NCI-H748 treated with DMSO at 0.1 percent for 48 hours (cell line): ENCODE measurements at regions not wholly inside any gene's neighbourhood (a gene's known extent, or its start where the extent isn't known, plus 50 kb on each side); places are given as distances from the start of the nearest gene placed in this dataset.

ENCODE experiments used
- DNase-seq: peaks from one replicate; lab custom pipeline; 2025; lab: John Stamatoyannopoulos, UW

DNA sequence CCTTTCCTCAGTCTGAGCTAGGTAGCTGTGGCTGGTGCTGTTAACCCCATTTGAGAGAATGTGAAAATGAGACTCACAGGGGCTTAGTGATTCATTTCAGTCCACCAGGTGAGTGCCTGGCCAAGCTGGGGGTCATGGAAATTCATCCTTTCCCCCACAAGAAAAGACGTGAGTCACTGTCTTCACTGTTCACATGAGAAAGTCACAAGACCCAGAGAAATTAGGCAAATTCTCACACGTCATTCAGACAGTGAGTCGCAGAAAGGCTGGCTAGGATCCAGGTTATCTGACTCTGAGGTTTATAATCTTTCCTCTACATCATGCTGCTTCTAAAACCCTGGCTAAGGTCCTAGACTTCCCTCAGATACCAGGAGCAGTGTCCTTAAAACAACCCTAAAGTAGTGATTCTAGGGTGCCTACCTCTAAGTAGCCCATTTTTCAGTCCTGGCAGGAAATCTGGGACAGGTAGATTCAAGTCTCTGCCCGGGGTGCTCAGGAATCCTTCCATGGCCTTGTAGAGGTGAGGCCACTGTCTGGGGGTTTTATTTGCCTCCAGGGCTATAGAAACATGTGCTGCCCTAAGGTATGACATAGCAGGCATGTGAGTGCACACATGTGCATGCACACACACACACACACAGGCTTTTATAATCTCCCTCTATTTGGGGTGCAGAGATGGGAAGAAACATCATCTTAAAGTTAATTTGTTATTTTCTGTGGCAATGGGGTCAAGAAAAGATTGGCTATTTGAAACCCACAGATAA, 427.9 kb upstream of the CELF2 start:
- no peak for DNase-seq

DNA sequence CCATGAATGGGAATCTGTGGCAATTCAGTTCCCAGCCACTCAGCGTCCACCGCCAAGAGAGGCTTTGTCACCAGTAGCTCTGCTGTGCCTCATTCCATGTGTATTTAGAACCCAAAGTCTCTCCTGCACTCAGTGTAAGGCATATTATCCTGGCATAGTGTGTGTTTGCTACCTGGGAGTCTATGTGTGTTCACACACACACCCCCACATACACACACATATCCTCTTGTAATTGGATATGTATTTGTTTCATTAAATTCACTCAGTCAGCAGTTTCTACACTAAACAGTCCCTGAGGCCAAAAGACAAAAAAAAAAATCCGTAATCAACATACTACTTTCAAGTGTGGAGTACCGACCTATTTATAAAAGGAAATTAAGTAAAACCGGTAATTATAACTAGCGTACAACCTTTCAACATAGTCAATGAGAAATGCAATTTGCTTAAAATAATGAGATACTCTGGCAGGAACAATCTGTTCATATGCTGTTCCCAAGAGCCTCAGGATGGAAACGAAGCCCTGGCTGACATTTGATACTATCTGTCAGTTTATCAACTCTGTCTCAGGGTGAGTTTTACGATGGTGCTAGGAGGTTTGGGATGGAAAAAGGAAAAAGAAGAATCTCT, 425.8 kb upstream of the CELF2 start:
- peak; percentile 43 for DNase-seq

DNA sequence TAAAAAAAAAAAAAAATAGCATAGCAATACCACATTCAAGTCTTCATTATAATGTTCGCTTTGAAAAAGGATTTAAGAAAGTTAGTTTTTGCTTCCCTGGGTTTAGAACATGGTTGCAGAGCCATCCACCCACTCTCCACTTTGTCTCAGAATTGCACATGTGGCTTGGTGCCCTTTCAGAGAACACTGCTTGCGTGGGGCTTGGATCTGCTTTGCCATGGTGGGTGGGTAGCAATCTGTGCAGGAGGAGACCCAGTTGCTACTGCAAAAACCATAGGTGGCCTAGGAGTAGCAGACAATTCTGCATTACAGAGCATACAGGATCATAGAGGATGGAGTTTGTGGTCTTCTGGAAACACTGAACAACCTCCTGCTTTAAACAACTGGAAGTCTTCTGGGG, 421.4 kb upstream of the CELF2 start:
- DNase-seq = no peak

DNA sequence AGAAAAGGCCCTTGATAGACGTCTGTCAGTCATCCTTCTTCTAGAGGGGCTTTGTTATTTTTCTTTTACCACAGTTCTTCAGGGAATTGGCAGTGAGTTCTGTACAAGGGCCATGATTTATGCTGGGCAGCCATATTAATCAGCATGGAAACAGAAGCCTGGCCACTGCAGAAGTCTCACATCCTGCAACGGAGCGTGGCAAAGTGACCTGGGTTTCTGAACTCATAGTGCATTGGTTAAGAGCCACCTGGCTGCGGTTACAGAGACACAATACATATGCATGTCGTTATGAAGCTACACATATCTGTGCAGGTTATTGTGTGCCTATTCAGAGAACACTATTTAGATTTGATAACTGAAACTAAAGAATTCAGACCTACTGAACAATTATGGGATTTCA, 419.4 kb upstream of the CELF2 start:
- no peak for DNase-seq

DNA sequence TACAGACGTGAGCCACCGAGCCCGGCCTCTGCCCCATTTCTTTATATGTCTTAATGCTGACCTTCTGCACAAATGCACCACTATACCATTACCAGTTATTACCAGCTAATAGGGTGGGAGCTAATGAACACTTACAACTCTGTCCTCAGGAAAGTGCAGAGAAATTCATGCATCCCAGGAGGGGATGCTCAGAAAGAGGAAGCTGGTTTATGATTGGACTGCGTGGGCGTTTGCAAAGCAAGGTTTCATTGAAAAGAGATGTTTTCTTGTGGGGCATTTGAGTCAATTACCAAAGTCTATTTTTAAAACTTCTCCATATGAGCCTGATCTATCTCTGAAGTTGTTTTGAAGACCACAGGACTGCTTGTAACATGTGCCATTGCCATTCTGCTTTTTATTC, 417.7 kb upstream of the CELF2 start:
- no peak for DNase-seq

DNA sequence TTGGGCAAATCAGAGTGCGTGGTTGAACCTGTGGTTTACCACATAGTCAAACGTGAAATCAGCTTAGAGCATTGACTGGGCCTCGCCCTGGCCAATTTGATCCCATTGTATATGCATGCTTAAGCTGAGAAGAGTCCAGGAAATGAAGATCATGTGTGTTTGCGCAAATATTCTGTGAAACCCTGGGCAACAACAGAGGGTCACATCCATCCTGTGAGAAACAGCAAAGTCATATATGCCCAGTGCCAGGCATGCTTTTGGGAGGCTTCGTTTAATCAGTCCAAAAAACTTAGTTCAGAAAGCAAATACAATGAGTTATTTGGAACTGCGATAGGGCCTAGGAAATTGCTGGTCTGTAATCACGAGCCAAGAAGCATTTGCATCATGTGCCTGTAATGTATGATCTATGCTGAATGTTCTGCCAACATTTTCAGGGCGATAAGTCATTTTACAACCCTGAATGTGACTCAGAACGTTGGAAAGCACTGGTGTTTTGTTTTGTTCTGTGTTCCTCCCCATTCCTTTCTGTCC, 412.1 kb upstream of the CELF2 start:
- no peak for DNase-seq

DNA sequence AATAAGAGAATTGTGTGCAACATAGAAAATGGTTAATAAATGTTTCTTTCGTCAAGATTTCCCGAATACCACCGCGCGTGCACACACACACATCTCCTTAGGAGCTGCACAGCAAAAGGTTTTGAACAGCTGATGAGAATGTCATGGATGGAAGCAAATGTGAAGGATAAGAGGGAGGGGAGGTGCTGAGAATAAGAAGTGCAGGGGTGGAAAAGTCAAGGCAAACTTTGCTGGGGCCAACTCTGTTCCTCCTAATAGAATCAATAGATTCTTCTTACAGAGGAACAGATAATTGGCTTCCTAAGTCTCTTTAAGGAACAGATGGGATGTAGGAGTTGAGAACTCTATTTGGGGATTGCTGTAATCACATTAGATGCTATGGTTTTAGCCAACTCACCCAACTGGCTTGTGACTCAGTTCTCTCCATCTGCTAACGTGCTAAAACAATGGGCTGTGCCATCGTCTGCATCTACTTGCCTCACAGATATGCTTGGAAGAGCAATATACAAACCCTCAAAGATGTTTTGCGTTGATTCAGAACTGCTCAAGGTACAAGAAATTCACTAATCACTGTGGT, 408.2 kb upstream of the CELF2 start:
- DNase-seq = no peak

DNA sequence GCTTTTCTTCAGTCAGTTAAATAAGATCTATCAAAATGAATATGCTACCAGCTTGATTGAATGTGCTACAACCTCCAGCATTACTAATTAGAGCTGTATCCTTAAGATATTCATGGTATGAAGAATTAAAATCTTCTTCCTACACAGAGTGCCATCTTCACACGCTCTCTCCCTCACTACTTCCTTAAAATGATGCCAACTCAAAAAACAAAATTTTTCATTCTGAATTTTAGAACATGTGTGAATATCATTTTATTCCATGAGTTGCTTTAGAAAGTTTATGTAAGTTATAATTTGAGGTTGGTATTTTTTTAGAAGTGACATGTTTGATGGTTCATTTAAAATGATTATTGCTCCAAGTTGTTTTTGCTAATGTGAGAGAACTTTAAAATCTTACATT, 407.5 kb upstream of the CELF2 start:
- no peak for DNase-seq

DNA sequence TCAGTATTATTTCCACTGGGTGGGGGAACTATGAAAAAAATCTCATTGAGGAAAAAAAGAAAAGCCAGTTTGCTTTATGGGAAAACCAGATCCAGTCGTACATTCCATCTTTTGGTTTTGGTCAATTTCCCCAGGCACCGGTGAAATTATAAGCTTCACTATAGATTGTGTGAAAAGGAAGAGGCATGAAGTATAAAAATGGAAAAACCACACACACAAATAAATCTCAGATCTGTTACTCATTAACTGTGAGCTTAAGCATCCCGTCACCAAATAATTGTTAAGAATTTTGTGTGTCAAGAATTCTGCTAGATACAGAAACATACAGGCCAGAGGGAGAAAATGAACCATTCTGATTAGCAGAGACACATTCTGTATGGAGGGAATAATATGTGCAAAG, 405.5 kb upstream of the CELF2 start:
- no peak for DNase-seq

DNA sequence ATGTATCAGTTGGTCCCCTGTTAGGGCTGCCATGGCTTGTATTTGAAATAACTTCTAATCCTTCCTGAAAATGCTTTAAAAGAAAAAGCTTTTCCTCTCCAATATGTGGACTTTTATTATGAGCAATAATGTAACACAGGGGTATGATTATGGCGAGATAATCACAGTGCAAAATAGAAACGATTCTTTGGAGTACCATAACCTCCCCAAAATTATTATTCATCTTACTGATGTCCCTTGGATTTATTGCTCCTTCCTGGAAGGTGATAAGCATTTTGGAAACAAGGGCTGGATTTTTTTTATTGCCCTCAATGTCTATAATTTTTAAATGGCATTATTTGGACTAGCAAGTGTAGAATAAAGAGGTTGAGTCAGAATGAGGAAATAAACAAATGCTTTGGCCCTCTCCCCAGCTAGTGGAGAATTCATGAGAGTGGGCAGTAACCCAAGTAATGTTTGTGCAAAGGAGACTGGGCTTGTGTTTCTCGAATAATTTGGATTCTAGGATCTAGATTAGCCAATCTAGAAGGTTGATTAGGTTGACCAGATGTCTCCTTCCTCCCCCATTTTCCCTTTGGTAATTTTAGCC, 403.9 kb upstream of the CELF2 start:
- no peak for DNase-seq

DNA sequence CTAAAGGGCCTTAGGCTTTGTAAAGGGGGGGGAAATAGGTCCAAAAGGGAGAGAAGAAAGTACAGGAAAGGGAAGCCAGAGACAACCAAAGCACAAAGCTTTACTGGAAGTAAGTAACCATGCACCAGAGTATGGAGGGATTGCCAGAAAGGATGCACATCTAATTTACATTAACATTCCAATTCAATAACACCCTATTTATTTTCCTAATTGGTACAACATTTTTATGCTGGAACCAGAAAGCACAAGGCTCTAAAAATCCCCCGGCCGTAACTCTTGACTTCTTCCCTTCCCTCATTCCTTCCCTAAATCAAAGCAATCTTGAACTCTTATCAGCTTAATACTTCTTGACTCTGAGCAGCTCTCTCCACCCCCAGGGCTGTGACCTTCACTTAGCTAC, 400.0 kb upstream of the CELF2 start:
- no peak for DNase-seq

DNA sequence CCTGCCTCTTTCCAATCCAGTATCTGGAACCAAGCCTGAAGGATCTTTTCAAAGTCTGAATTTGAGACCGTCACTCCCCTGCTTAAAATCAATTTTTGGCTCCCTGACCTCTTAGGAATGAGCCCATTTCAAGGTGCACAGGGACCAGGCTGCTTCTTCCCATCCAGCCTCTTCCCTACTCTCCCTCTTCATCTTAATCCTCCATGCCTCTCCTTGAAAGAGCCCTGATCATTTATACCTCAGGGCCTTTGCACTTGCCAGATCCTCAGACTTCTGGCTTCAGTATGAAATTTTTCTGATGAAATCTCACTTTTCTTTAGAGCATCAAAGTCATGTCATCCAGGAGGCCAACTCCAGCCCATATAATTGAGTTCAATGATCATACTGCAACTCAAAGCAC, 399.5 kb upstream of the CELF2 start:
- DNase-seq = no peak

DNA sequence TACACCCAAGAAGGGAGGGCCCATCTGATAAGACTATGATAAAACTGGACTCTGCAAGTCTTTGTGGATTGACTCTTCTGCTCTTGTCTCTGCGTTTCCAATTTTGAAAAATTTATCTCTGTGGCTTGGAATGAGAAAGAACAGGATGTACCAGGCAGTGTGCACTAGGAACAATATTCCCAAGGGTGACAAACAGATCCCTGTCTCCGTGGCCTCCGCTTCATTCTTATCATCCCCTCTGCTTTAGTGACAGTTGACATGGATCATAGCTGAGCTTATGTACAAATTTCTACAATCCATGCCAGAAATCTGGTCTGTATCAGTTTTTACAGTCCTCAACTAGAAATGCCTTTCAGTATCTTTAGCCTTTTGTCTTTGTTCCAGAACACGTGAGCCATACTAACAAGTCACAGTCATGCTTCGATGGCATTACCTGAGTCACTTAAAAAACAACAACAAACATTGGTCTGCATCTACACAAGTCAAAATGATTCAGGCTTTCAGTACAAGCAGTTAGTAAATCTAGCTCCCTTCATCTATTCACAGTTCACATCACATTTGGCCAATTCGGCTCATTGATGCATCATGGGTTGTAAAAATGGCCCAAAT, 393.6 kb upstream of the CELF2 start:
- no peak for DNase-seq

DNA sequence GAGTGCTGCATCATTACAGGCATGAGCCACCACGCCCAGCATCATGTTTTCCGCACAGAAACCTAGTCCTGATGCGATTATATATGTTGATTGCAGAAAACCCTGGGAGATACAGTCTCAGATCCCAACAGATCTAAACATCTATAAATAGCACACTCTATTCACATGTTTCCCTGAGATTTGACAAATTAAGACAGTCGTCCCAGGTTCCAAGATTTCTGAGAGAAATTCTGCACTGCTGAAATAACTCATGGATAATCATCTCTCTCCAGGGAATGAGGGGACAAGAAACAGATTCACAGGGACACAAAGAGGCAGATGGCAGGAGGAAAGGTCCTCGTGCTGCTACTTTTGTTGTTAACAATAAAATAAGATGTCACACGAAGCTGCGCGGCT, 393.1 kb upstream of the CELF2 start:
- DNase-seq = no peak

DNA sequence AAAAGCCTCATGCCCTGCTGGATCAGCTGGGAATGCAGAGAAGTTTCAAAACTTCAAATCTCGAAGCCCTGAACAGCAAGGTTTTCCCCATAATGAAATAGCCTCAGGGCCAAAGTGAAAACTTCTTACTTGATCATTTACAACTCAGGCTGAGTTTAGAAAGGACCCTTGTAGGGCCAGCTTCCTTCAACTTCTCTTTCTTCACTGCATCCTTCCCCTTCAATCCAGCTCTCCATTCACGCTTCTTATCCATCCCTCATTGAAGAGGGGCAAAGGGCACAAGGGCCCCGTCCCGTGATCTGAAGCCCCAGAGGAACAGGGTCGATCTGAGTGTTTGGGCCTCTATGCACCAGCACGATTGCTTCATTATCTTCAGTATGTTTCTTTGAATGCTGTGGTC, 392.2 kb upstream of the CELF2 start:
- no peak for DNase-seq

DNA sequence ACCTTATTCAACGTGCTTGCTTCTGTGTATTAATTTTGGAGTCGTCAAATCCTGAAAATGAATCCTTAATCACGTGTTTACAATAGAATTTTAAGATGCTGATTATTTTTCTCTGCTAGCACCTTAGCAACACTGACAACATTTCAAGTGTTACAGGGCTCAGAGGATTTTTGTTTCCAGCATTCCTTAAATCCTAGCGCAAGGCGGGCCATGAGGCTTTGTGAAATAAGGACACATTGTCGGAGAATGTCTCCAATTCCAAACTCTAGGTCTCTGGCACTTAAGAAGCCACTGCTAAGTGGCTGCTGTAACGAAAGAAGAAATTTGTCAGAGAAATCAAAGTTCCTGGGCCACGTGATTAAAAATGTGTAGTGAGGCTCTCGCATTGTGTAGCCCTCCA, 390.9 kb upstream of the CELF2 start:
- DNase-seq = no peak

DNA sequence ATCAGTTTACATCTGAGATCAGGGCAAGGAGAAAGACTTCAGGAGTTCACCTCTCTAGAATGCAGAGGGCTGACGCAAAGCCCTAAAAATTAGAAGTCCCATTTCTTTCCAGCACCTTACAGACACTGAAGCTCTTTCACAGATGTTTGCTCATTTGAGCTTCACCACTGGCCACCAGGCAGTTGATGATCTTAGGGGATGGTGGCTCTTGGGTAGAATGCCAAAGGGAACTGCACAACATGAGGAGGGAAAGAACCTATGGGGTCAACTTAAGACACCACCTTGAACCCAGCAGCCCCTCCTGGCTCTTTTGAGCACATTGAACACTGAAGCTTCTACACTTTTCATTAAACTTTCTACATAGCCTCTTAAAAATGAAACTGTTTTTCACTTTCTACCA, 390.3 kb upstream of the CELF2 start:
- no peak for DNase-seq

DNA sequence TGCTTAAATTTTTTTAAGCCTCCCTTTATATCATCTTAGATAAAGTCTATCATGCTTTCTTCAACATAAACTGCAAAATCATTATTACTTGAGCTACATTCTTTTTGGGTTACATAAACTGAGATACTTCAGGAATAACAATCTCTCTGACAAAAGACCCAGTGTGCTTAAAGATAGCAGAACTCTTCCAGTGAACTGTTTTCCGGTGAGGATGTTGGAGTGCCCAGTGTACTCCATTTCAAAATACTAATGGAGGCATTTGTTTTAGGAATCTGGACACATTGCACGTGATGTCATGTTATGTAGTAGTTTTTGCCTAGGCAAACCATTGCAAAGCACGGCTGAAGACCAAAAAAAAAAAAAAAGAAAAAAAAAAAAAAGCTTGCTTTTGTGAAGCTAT, 388.2 kb upstream of the CELF2 start:
- DNase-seq = no peak

DNA sequence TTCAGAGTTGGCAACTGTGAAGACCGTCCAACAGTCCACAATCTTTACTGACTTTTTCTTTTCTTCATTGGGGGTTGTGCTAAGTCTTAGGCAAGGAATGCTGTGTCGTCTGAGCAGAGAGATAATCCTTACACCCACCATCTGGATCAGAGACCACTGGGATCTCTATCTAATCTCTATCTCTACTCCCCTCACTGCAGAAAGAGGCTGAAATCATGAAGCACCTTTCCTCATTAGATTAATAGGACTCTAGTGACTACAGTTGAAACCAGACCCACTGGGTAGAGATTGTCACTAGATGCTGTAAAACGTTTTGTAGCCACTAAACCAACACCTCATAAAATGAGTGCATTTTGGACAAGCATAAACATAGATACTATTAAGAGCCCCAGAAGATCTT, 387.4 kb upstream of the CELF2 start:
- DNase-seq = no peak

DNA sequence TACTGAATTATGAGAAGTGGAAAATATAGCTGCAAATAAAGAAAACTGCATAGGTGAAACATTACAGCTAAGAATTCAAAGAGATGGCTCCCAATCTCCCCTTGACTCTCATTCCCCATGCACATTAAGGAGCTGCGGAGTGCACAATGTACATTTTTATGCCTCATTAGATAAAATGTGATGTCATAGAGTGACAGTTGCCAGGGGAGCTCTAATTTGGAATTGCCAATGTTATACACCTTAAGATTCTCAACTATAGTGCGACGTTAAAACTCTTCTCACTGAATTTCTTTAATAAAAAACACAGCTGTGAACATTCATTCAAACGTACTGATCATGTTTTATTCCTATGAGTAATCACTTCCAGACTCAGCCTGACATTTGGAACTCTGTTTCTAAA, 386.9 kb upstream of the CELF2 start:
- DNase-seq = no peak

DNA sequence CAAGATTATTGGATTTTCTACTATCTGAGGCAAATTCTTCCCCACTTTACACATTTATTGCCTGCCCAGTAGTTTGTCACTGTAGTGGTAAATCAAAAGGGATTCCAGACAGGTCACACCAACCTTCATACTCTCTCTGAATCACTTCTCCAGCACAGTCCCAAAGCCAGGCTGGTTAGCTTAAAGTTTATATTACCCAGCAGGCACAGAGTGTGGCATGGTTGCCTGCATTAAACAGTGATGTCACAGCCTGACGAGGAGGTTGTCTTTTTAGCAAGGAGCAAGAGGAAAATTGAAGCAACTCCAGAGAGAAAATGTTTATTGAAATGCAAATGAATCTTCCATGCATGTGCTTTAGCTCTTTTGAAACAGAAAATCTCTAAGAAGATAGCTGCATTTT, 375.5 kb upstream of the CELF2 start:
- no peak for DNase-seq

DNA sequence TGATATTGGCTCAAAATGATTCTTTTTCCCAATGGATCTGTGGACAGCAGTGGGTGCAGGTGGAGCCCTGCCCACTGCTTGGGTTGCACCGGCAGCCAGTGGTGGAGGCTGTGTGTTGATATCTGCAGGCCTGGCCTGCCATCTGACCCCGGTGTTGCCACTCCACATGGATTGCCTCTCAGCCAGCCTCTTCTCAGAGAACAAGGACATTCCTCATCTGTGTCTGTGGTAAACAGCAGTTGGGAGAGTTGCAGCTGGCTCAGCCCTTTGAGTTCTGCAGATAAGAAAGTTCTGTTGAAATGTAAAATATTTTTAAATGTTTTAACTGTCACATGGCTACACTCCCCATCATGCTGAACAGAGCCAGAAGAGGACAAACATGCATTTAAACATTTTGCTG, 374.9 kb upstream of the CELF2 start:
- no peak for DNase-seq
